Muscle layer of colon (tissue), 2 donors: ENCODE measurements at regions not wholly inside any gene's neighbourhood (a gene's known extent, or its start where the extent isn't known, plus 50 kb on each side); places are given as distances from the start of the nearest gene placed in this dataset.

Experiments
- H3K27ac ChIP-seq: one replicate; pipeline ENCODE4 v1.7.0; 2013; ENCODE audit warnings: low read depth, mild to moderate bottlenecking, low read length, moderate library complexity
- H3K27me3 ChIP-seq, 2 donors: one replicate each; pipeline ENCODE4 v1.7.0; 2013; ENCODE audit warnings: low read length in 2 of 2, mild to moderate bottlenecking in 2 of 2; ENCODE audit not compliant: insufficient read depth in 2 of 2, control insufficient read depth in 1 of 2
- H3K36me3 ChIP-seq: one replicate; pipeline ENCODE4 v1.7.0; 2013; ENCODE audit warnings: mild to moderate bottlenecking, low read length; ENCODE audit not compliant: insufficient read depth
- H3K4me1 ChIP-seq: one replicate; pipeline ENCODE4 v1.7.0; 2013; ENCODE audit warnings: mild to moderate bottlenecking, low read length; ENCODE audit not compliant: insufficient read depth
- H3K4me3 ChIP-seq, 2 donors: one replicate each; pipeline ENCODE4 v1.7.0; 2013; ENCODE audit warnings: low read length in 2 of 2, low read depth in 1 of 2, mild to moderate bottlenecking in 1 of 2, moderate library complexity in 1 of 2
- H3K9ac ChIP-seq: one replicate; pipeline ENCODE4 v1.7.0; 2013; ENCODE audit warnings: low read length
- H3K9me3 ChIP-seq: one replicate; pipeline ENCODE4 v1.7.0; 2013; ENCODE audit warnings: mild to moderate bottlenecking, low read length
- donor health status: abdominal sarcoma.
- donor health status: Adenocarcinoma of cecum.

DNA sequence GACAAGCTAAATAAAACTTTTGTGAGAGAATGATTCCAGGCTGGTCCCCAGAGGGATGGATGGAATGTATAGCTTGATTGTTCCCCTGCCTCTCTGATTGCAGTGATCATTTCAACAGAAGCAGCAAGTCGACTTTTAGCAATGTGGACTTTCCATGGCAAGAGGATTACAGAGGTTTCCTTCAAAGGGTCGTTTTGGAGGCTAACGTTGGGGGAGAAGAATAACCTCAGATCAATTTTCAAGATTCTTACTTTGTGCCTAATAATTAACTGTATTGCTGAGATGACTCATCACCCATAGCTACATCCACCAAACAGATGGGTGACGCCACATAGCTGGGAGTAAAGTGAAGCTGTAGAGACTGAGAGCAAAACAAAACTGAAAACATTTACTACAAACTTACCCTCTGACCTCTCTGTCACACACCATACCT lies 79.9 kb downstream of the GTPBP8 start:
- H3K4me3 ChIP-seq = no peak overlapping the region
- no peaks in the 10 kb centered on the region for H3K36me3 ChIP-seq
- H3K4me1 ChIP-seq = no peaks in the 10 kb centered on the region
- H3K9ac ChIP-seq = no peak overlapping the region
- peak overlapping the region; percentile 9 for H3K27ac ChIP-seq
- H3K9me3 ChIP-seq = no peaks in the 10 kb centered on the region
- no peaks in the 10 kb centered on the region for H3K27me3 ChIP-seq

DNA sequence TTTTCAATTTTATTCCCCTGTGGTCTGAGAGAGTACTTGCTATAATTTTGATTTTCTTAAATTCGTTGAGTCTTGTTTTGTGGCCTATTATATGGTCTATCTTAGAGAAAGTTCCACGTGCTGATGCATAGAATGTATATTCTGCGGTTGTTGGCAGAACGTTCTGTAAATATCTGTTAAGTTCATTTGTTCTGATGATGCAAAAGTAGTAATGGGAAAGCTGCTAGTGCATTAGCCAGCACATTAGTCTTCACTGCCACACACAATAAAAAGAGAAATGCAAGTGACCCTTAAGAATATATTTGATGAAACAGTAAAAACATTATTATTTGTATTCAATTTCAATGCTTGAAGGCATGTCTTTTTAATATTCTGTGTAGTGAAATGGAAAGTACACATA lies 84.8 kb downstream of the GTPBP8 start:
- H3K9me3 ChIP-seq = no peaks in the 10 kb centered on the region
- no peak overlapping the region for H3K9ac ChIP-seq
- H3K27me3 ChIP-seq = no peaks in the 10 kb centered on the region
- no peak overlapping the region for H3K4me3 ChIP-seq
- no peaks in the 10 kb centered on the region for H3K36me3 ChIP-seq
- H3K4me1 ChIP-seq = no peaks in the 10 kb centered on the region
- H3K27ac ChIP-seq = no peak overlapping the region

DNA sequence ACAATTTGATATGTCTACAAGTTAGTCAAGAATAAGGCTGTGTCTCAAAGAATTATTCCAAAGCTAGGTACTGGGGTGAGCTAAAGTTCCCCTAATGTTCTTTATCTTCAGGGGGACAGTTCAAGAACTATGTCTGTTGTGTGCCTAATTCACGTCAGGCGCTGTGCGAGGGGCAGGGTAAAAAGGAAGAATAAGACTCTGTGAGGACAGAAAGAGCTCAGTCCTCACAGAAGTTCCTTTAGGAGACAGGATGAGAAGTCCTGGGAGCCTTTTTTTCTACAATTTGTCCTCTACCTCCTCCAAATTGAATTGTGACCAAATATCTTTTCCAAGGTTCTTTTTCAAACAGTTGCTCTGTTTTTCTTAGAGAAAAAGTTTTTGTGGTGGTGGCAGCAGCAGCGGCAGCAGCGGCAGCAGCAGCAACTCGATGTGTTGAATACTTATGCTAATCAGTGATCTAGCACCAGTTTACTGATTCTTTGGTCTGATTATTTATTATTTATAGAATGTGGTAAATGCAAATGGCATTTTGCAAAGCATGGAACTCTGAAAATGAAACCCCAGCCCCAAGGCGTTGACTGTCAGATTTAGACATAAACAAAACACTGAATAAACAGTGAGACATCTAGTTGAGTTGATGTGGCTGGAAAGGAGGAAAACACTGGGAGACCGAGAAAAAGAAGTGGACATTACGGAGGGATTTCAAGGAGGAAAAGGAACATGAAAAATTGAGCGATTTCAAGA lies 88.6 kb downstream of the GTPBP8 start:
- H3K9ac ChIP-seq = no peak overlapping the region
- peak overlapping the region; percentile 0 for H3K27ac ChIP-seq
- H3K4me3 ChIP-seq = no peak overlapping the region

DNA sequence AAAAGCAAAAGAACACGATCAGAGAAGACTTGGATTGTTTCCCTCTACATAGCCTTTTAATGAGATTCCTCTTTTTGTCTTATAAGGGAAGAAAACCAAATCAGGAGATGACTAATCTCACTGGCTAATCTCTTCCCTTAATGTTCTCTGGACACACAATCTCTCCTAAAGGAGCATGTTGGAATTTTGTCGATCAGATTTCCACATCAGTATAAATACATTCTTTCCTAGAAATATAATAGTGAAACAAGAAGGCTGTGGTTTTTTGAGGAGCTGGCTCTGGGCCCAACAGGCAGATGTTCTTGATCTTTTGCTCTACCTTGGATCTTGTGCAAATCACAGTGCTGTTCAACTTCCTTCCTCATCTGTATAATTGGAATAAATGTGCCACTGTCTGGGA lies 94.0 kb downstream of the GTPBP8 start:
- Histone ChIP-seq H3K4me1 (no peaks in the 10 kb centered on the region), H3K27me3 (no peaks in the 10 kb centered on the region), H3K27ac (no peak overlapping the region), H3K9ac (no peak overlapping the region), H3K9me3 (no peaks in the 10 kb centered on the region), H3K36me3 (no peaks in the 10 kb centered on the region), H3K4me3 (no peak overlapping the region)

More for the DNA sequence above, 88.6 kb downstream of the GTPBP8 start:
- Histone ChIP-seq H3K4me1 (no peaks in the 10 kb centered on the region), H3K27me3 (no peaks in the 10 kb centered on the region), H3K36me3 (no peaks in the 10 kb centered on the region), H3K9me3 (no peaks in the 10 kb centered on the region)

DNA sequence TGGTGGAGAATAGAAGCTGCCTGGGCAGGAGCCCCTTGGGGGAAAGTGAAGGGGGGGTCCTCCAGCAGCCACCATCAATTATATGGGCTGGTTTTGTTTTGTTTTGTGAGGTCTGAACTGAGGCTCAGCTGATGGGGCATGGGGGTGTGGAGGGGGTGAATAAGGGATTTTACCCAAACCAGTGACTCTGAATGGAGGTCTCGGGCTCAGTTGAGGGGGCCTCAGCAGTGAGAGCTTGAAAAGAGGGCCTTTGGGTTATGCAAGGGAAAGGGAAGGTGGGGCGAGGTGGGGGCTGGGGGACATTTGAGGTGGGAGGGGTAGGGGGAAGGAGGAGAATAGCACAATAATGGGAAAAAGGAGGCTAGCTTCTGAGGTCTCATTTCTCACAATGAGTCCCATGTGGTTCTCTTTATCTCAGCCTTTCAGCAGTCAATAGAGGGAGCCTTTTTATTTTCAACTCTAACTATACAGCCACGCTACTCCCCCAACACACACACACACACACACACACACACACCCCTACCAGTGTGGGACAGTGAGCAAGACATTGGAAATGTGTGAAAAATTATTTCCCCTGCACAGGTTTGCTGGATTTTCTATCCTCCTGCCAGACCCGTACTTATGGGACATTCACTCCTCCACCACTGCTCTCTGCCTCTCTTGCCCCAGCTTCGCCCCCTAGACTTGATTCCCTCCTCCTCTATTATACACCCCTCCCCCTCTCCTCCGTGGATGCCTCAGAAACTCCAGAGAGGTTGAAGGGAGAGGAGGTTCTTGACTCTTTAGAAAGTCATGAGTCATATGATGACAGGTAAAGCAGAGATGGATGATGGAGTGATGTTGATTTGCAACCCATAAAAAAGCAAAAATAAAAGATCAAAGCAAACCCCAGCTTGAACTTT lies 96.0 kb downstream of the GTPBP8 start:
- no peak overlapping the region for H3K4me3 ChIP-seq
- H3K9me3 ChIP-seq = no peaks in the 10 kb centered on the region
- H3K27me3 ChIP-seq = no peaks in the 10 kb centered on the region
- H3K36me3 ChIP-seq = no peaks in the 10 kb centered on the region
- no peak overlapping the region for H3K27ac ChIP-seq
- H3K4me1 ChIP-seq = no peaks in the 10 kb centered on the region
- H3K9ac ChIP-seq = no peak overlapping the region

DNA sequence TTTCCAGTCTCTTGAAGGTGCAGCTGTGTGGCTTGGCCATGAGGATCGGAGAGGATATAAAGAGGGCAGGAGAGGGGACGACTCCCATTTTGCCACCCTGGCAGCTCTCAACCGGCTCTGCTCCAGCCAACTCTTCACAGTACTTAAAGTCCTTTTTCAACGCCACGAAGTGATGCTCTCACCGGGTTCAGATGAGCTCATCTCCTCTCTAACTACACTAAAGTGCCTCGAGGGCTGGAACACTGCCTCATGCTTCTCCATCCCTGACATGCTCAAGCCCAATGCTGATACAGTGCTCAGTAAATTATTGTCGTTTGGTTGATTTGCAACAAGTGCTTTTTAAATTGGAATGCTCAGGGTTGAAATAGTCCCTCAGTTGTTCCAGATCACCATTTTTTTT lies 97.8 kb downstream of the GTPBP8 start:
- Histone ChIP-seq H3K9ac (no peak overlapping the region), H3K27me3 (no peaks in the 10 kb centered on the region), H3K4me3 (no peak overlapping the region), H3K4me1 (no peaks in the 10 kb centered on the region), H3K36me3 (no peaks in the 10 kb centered on the region), H3K9me3 (no peaks in the 10 kb centered on the region), H3K27ac (no peak overlapping the region)

DNA sequence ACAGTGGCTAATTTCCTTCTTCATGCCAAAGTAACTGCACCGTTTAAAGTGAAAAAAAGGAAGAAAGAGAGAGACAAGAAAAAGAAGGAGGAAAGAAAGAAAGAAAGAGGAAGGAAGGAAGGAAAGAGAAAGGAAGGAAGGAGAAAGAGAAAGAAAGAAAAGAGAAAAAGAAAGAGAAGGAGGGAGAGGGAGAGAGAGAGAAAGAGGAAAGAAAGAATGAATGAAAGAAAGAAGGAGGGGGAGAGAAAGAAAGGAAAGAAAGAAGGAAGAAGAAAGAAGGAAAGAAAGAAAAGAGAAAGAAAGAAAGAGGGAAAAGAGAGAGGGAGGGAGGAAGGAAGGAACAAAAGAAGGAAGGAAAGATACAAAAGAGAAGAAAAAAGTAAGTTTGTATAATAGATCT lies 100.6 kb downstream of the GTPBP8 start:
- Histone ChIP-seq H3K27ac (no peak overlapping the region), H3K27me3 (no peaks in the 10 kb centered on the region), H3K4me3 (no peak overlapping the region), H3K9me3 (no peaks in the 10 kb centered on the region), H3K9ac (no peak overlapping the region), H3K36me3 (no peaks in the 10 kb centered on the region), H3K4me1 (no peaks in the 10 kb centered on the region)

DNA sequence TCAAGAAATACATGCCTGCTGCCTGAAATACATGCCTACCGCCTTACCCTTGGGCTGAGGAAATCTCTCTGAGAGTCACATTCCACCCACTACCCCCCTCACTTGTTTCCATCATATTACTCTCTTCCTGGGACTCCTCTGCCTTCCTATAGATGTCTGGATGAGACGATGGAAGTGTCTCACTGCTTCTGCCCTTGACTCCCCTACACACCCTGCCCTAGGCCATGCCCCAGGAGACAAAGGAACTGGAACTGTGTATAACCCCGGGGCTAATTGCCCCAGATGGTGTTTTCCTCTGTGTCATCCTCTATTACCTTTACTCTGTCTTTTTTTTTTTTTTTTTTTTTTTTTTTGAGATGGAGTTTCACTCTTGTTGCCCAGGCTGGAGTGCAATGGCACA lies 102.0 kb downstream of the GTPBP8 start:
- Histone ChIP-seq H3K36me3 (no peaks in the 10 kb centered on the region), H3K9me3 (no peaks in the 10 kb centered on the region), H3K27ac (no peak overlapping the region), H3K9ac (no peak overlapping the region), H3K4me1 (no peaks in the 10 kb centered on the region), H3K27me3 (no peaks in the 10 kb centered on the region), H3K4me3 (no peak overlapping the region)

DNA sequence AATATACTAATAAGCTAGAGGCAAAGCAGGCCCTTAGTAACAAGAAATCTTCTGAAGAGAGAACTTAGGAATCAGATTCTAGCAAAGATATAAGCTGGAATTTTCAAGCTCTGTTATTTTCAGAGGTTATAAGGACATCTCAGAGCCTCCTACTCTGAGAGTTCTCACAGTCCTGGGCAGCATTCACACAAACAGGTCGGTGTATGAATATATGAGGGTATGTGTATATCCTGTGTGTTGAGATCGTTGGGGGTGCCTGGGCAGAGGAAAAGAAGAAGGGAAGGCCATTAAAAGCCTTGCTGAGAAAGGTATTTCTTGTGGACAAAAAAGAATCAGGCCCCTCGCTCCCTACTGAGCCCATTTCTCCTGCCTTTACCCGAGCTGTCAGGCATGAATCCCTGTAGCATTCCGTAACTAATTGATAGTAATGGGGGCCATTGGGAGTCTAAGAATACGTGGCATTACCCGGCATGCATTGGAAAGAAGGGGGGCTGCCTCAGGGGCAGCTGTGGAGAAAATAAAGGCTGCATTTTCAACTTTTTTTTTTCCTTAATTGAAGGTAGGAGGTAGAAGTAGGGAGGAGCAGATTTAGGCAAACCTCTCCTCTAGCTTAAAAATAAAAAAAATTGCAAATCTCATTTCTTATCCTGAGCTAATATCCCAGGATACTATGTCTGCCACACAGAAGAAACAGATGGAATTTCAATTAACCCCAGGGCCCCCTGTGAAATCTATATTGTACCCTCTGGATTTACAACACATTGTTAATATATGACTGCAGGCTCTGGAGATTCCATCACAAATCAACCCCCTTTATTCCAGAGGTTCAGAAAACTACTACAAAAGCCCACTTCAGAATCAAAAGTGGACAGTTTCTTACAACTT lies 103.8 kb downstream of the GTPBP8 start:
- Histone ChIP-seq H3K9ac (no peak overlapping the region), H3K27me3 (no peaks in the 10 kb centered on the region), H3K27ac (no peak overlapping the region), H3K4me1 (no peaks in the 10 kb centered on the region), H3K4me3 (no peak overlapping the region), H3K36me3 (no peaks in the 10 kb centered on the region), H3K9me3 (no peaks in the 10 kb centered on the region)

DNA sequence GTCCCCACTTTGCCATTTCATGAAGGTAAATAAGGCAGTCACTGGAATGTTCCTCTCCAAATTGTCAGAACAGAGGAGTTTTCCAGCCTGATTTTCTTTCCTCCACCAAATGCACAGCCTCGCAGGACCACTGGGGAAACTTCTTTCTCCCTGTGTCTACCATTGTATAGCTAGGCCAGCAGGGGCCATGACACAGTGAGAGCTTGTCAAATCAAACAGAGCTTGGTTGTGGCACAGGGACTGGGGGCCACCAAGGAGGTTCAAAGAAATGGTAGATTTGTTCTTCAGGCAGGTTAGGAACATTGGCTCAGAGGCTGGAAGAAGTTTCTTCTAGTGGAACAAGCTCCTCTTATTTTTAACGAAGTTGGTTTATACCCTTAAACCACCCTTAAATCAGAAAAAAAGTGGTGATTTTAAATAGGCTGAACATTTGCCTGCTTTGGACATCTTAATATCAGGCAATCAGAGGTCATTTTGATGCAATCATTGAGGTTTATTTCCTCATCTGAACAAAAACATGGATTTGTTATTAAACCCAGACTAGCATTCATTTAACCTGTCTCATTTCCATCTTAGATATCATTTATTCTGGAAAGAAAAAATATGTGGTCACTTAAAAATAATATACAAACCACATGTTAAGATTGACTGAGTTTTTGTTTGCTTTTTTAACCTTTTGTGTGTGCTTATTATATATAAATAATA lies 105.6 kb downstream of the GTPBP8 start:
- Histone ChIP-seq H3K9ac (no peak overlapping the region), H3K9me3 (no peaks in the 10 kb centered on the region), H3K36me3 (no peaks in the 10 kb centered on the region), H3K4me1 (no peaks in the 10 kb centered on the region), H3K27me3 (no peaks in the 10 kb centered on the region), H3K27ac (no peak overlapping the region), H3K4me3 (no peak overlapping the region)
